ENCODE measurements at regions not wholly inside any gene's neighbourhood (a gene's known extent, or its start where the extent isn't known, plus 50 kb on each side); places are given as distances from the start of the nearest gene placed in this dataset.

DNA sequence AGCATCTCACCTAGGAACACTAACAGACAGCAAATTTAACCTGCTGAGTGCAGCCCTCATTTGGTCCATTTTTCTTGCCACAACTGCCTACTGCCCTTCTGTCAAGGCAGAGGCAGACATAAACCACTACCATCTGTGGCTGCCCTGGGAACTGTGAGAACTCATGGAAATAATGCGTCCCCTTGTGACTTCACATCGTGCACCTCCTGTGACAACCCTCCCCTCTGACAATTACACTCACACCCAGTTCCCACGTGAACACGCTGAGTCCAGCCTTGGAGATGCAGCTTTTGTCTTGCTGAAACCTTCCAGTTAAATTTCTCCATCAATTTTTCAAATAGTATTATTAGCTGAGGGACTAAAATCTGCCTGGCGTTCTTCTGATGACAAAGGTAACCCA, 193.1 kb upstream of the KLF14 start:
- peak overlapping the region; percentile 94 for H3K27ac ChIP-seq (ENCODE audit: low read depth, low read length, poor library complexity, severe bottlenecking)
- H3K27me3 ChIP-seq (replicated peaks; ENCODE audit: insufficient read depth, low read depth, low read length, poor library complexity): no peaks in the 10 kb centered on the region
- ChIA-PET CTCF (interaction anchor here (0.6 kb wide), 1 partner anchor 169 kb away, joined by 6 read pairs; no protein-coding TSS in a partner anchor), POLR2A (ENCODE audit: low non-redundant PET) (interaction anchor here (1.3 kb wide), 1 partner anchor 34 kb away, joined by 16 read pairs; no protein-coding TSS in a partner anchor)
- peaks cover 25% of the 10 kb centered on the region for H3K36me3 ChIP-seq (ENCODE audit: insufficient read depth, low read length, poor library complexity, severe bottlenecking)
- peaks cover 89% of the 10 kb centered on the region for H3K4me1 ChIP-seq (ENCODE audit: insufficient read depth, low read length, poor library complexity, severe bottlenecking)
- H3K4me3 ChIP-seq (ENCODE audit: low read depth, low read length, poor library complexity, severe bottlenecking): no peak overlapping the region
- peak; percentile 19 for DNase-seq (ENCODE audit: low spot score)
- TF ChIP-seq, protein P1, sequence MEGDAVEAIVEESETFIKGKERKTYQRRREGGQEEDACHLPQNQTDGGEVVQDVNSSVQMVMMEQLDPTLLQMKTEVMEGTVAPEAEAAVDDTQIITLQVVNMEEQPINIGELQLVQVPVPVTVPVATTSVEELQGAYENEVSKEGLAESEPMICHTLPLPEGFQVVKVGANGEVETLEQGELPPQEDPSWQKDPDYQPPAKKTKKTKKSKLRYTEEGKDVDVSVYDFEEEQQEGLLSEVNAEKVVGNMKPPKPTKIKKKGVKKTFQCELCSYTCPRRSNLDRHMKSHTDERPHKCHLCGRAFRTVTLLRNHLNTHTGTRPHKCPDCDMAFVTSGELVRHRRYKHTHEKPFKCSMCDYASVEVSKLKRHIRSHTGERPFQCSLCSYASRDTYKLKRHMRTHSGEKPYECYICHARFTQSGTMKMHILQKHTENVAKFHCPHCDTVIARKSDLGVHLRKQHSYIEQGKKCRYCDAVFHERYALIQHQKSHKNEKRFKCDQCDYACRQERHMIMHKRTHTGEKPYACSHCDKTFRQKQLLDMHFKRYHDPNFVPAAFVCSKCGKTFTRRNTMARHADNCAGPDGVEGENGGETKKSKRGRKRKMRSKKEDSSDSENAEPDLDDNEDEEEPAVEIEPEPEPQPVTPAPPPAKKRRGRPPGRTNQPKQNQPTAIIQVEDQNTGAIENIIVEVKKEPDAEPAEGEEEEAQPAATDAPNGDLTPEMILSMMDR (conservative IDR thresholded peaks at IDR 0.05; ENCODE audit: low read depth, low read length): no peak
- no peak for TF ChIP-seq EZH2 (IDR thresholded peaks at IDR 0.05; ENCODE audit: borderline replicate concordance, low read depth, low read length, poor library complexity, severe bottlenecking)
- no peaks in the 10 kb centered on the region for H3K9me3 ChIP-seq (ENCODE audit: low read depth, low read length, poor library complexity, severe bottlenecking)
- no TSS peak for BruUV-seq (replicated peaks)
- intact Hi-C loops (cut with micrococcal nuclease; ENCODE audit: unreplicated experiment): no loop called here

DNA sequence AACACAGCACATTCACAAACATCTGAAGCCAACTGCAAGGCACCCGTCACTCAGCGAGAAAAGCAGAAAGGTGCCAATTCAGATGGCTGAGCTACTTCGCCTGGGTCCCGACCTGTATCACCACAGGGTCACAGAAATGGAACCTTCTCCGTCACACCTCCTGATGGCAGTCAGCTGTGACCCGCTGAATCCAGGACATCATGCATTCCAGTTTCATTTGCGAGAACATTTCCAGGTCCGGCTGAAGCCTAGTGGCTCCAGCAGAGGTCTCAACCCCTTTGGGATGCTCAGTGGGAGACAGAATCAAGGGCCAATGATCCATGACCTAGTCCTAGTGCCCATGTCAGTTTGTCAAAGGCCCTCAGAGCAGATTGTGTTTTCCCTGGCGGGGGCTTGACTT, 193.6 kb upstream of the KLF14 start:
- Histone ChIP-seq H3K9me3 (ENCODE audit: low read depth, low read length, poor library complexity, severe bottlenecking) (no peaks in the 10 kb centered on the region), H3K4me1 (ENCODE audit: insufficient read depth, low read length, poor library complexity, severe bottlenecking) (peaks cover 86% of the 10 kb centered on the region), H3K4me3 (ENCODE audit: low read depth, low read length, poor library complexity, severe bottlenecking) (no peak overlapping the region), H3K27me3 (replicated peaks; ENCODE audit: insufficient read depth, low read depth, low read length, poor library complexity) (no peaks in the 10 kb centered on the region), H3K36me3 (ENCODE audit: insufficient read depth, low read length, poor library complexity, severe bottlenecking) (peaks cover 21% of the 10 kb centered on the region), H3K27ac (ENCODE audit: low read depth, low read length, poor library complexity, severe bottlenecking) (peak overlapping the region; percentile 58)
- TF ChIP-seq, protein P1 (conservative IDR thresholded peaks at IDR 0.05; ENCODE audit: low read depth, low read length): no peak
- TF ChIP-seq EZH2 (IDR thresholded peaks at IDR 0.05; ENCODE audit: borderline replicate concordance, low read depth, low read length, poor library complexity, severe bottlenecking): no peak
- DNase-seq (ENCODE audit: low spot score): no peak
- ChIA-PET POLR2A (ENCODE audit: low non-redundant PET) (no interaction called here), CTCF (no interaction called here)
- no TSS peak for BruUV-seq (replicated peaks)
- intact Hi-C loops (cut with micrococcal nuclease; ENCODE audit: unreplicated experiment): no loop called here

DNA sequence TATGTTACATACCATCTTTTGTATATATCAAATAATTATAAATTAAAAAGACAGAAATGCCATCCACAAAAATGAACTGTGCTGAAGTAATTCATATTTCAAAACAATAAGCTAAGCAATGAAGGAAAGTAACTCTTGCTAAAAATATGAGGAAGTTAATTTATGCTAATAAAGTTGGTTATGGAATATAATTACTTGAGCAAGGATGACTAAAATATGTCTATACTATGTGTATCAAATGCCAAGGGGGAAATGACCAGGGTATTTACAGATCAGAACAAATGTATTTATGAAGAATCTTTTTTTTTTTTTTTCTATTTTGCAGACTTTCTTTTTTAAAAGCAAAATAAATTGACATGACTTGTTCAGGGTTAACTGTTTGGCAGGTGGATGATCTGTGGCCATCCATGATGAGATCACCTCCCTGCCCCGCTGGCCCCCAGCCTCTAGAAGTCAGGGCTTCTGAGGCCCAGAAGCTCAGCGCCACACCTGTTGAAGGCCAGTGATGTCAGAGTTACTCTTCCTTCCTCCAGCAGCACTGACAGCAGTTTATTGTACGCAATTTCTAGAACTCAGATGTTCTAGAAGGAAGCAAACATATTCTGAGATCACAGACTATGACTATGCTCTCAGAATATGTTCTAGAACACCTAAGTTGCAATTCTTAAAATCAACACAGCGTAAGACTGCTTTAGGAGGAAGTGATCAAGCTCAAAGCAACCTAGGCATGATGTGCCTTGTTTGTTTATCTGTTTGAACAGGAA, 196.1 kb upstream of the KLF14 start:
- H3K27me3 ChIP-seq (replicated peaks; ENCODE audit: insufficient read depth, low read depth, low read length, poor library complexity): no peaks in the 10 kb centered on the region
- no TSS peak for BruUV-seq (replicated peaks)
- POLR2A ChIA-PET (ENCODE audit: low non-redundant PET): interaction anchor here (0.6 kb wide), 1 partner anchor 48 kb away, joined by 4 read pairs; no protein-coding TSS in a partner anchor
- intact Hi-C loops (cut with micrococcal nuclease; ENCODE audit: unreplicated experiment): no loop called here
- CTCF ChIA-PET: interaction anchor here (1.1 kb wide), 1 partner anchor 52 kb away, joined by 3 read pairs; no protein-coding TSS in a partner anchor
- H3K36me3 ChIP-seq (ENCODE audit: insufficient read depth, low read length, poor library complexity, severe bottlenecking): peaks cover 17% of the 10 kb centered on the region
- H3K4me1 ChIP-seq (ENCODE audit: insufficient read depth, low read length, poor library complexity, severe bottlenecking): peaks cover 70% of the 10 kb centered on the region
- no peak for DNase-seq (ENCODE audit: low spot score)
- H3K9me3 ChIP-seq (ENCODE audit: low read depth, low read length, poor library complexity, severe bottlenecking): no peaks in the 10 kb centered on the region
- H3K27ac ChIP-seq (ENCODE audit: low read depth, low read length, poor library complexity, severe bottlenecking): peak overlapping the region; percentile 36
- no peak for TF ChIP-seq EZH2 (IDR thresholded peaks at IDR 0.05; ENCODE audit: borderline replicate concordance, low read depth, low read length, poor library complexity, severe bottlenecking)
- TF ChIP-seq, protein P1 (conservative IDR thresholded peaks at IDR 0.05; ENCODE audit: low read depth, low read length): no peak
- no peak overlapping the region for H3K4me3 ChIP-seq (ENCODE audit: low read depth, low read length, poor library complexity, severe bottlenecking)

Data from A673 (cell line).